OCI-LY7 (cell line): ENCODE measurements at regions not wholly inside any gene's neighbourhood (a gene's known extent, or its start where the extent isn't known, plus 50 kb on each side); places are given as distances from the start of the nearest gene placed in this dataset.

Experiments
- BruUV-seq: library from RNA; stranded (reverse); fragments of 400-500 nt; replicated peaks from 2 replicates; lab custom pipeline; 2021; lab: Mats Ljungman, UMichigan
- CTCF ChIA-PET: fragments of 300-600 bp; sonication (Branson Sonifier 250); formaldehyde crosslinking; loops from one replicate; lab custom pipeline; 2022; ENCODE audit warnings: antibody characterized with exemption; ENCODE audit not compliant: unreplicated experiment; lab: Charles Lee
- POLR2A ChIA-PET: fragments of 300-600 bp; sonication (Branson Sonifier 250); formaldehyde crosslinking; loops from one replicate; lab custom pipeline; 2022; ENCODE audit warnings: antibody characterized with exemption; lab: Charles Lee
- DNase-seq: peaks from one replicate; pipeline ENCODE4 v3.0.0-alpha.2; 2015; ENCODE audit warnings: low spot score
- H2AFZ ChIP-seq: fragments of 200-600 bp; sonication (generic), shearing (Covaris generic); 2 replicates; pipeline ENCODE4 v1.6.1; 2014; ENCODE audit warnings: mild to moderate bottlenecking, antibody characterized with exemption, low read length, moderate library complexity
- H3K27ac ChIP-seq: fragments of 200-600 bp; sonication (generic); 2 replicates; pipeline ENCODE4 v1.5.1; 2014; ENCODE audit warnings: mixed run types, low read depth, mild to moderate bottlenecking, moderate library complexity, low read length, inconsistent platforms; ENCODE audit not compliant: poor library complexity, severe bottlenecking
- H3K36me3 ChIP-seq: fragments of 200-600 bp; sonication (generic); 2 replicates; pipeline ENCODE4 v1.6.1; 2014; ENCODE audit warnings: mild to moderate bottlenecking, antibody characterized with exemption, low read length, moderate library complexity, mixed read lengths; ENCODE audit not compliant: insufficient read depth
- H3K4me1 ChIP-seq: fragments of 200-600 bp; sonication (generic); 2 replicates; pipeline ENCODE4 v1.5.1; 2014; ENCODE audit warnings: mild to moderate bottlenecking, low read length; ENCODE audit not compliant: insufficient read depth, poor library complexity, severe bottlenecking
- H3K4me2 ChIP-seq: fragments of 200-600 bp; sonication (generic); 2 replicates; pipeline ENCODE4 v1.6.1; 2014; ENCODE audit warnings: mild to moderate bottlenecking, low read length
- H3K4me3 ChIP-seq: fragments of 200-600 bp; sonication (generic); 2 replicates; pipeline ENCODE4 v1.5.1; 2014; ENCODE audit warnings: mild to moderate bottlenecking, low read depth, low read length; ENCODE audit not compliant: poor library complexity, severe bottlenecking
- H3K79me2 ChIP-seq: fragments of 200-600 bp; sonication (generic); 2 replicates; pipeline ENCODE4 v1.6.1; 2016; ENCODE audit warnings: low read depth, mild to moderate bottlenecking, low read length, moderate library complexity, mixed read lengths; ENCODE audit not compliant: insufficient read depth
- H3K9me2 ChIP-seq: fragments of 200-600 bp; sonication (generic); 2 replicates; pipeline ENCODE4 v1.6.1; 2016; ENCODE audit warnings: mild to moderate bottlenecking, low read length, mixed read lengths; ENCODE audit not compliant: insufficient read depth
- H3K9me3 ChIP-seq: fragments of 200-600 bp; sonication (generic); 2 replicates; pipeline ENCODE4 v1.6.1; 2014; ENCODE audit warnings: mild to moderate bottlenecking, mixed run types, low read length, mixed read lengths
- H4K20me1 ChIP-seq: fragments of 200-600 bp; sonication (generic); 2 replicates; pipeline ENCODE4 v1.6.1; 2014; ENCODE audit warnings: mild to moderate bottlenecking, antibody characterized with exemption, low read length, moderate library complexity, mixed read lengths; ENCODE audit not compliant: insufficient read depth
- EZH2phosphoT487 ChIP-seq: fragments of 200-600 bp; sonication (generic); IDR thresholded peaks from 2 replicates; pipeline ENCODE4 v1.6.1; 2018; ENCODE audit warnings: low read depth, borderline replicate concordance, mild to moderate bottlenecking, mixed run types, antibody characterized with exemption, low read length, moderate library complexity, mixed read lengths
- intact Hi-C: fragments of 100-400 bp; cut with micrococcal nuclease; formaldehyde crosslinking; loops from one replicate; pipeline ENCODE4 v1.10.0; 2022; ENCODE audit not compliant: unreplicated experiment
- TF ChIP-seq, protein P1 (sequence below): fragments of 200-600 bp; sonication (generic); conservative IDR thresholded peaks from 2 replicates; pipeline ENCODE4 v1.5.1; 2014; ENCODE audit warnings: mild to moderate bottlenecking, antibody characterized with exemption, low read length, moderate library complexity, mixed read lengths

DNA sequence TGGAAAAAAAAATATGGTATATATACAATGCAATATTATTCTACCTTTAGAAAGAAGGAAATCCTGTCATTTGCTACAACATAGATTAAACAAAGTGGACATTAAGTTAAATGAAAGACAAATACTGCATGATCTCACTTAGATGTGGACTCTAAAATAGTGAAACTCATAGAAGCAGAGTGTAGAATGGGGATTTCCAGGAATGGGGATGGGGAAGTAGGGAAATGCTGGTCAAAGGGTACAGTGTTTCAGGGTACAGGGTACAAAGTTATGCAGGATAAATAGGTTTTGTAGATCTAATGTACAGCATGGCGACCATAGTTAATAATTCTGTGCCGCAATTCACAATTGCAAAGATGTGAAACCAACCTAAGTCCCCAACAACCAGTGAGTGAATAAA is 385.5 kb downstream of the SFMBT2 start:
- no peak for TF ChIP-seq EZH2phosphoT487
- TF ChIP-seq, protein P1, sequence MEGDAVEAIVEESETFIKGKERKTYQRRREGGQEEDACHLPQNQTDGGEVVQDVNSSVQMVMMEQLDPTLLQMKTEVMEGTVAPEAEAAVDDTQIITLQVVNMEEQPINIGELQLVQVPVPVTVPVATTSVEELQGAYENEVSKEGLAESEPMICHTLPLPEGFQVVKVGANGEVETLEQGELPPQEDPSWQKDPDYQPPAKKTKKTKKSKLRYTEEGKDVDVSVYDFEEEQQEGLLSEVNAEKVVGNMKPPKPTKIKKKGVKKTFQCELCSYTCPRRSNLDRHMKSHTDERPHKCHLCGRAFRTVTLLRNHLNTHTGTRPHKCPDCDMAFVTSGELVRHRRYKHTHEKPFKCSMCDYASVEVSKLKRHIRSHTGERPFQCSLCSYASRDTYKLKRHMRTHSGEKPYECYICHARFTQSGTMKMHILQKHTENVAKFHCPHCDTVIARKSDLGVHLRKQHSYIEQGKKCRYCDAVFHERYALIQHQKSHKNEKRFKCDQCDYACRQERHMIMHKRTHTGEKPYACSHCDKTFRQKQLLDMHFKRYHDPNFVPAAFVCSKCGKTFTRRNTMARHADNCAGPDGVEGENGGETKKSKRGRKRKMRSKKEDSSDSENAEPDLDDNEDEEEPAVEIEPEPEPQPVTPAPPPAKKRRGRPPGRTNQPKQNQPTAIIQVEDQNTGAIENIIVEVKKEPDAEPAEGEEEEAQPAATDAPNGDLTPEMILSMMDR: no peak
- intact Hi-C loops: no loop called here
- Histone ChIP-seq H3K4me3 (no peak overlapping the region), H3K36me3 (no peaks in the 10 kb centered on the region), H3K9me3 (no peaks in the 10 kb centered on the region), H4K20me1 (no peaks in the 10 kb centered on the region), H2AFZ (no peak overlapping the region), H3K4me1 (no peaks in the 10 kb centered on the region), H3K9me2 (no peaks in the 10 kb centered on the region), H3K79me2 (no peaks in the 10 kb centered on the region), H3K4me2 (no peak overlapping the region), H3K27ac (no peak overlapping the region)
- DNase-seq: no peak
- BruUV-seq: no TSS peak
- CTCF ChIA-PET: no interaction called here
- POLR2A ChIA-PET: no interaction called here

- H3K4me3 ChIP-seq: no peak overlapping the region
- H3K27ac ChIP-seq: no peak overlapping the region
- BruUV-seq: no TSS peak
- no peak for DNase-seq
- H2AFZ ChIP-seq: no peak overlapping the region
- intact Hi-C loops: no loop called here
- no peak overlapping the region for H3K4me2 ChIP-seq
- no peak for TF ChIP-seq EZH2phosphoT487
- TF ChIP-seq, protein P1: no peak
- ChIA-PET POLR2A (no interaction called here), CTCF (no interaction called here)
- no peaks in the 10 kb centered on the region for H3K9me3 ChIP-seq
- H3K4me1 ChIP-seq: no peaks in the 10 kb centered on the region
- no peaks in the 10 kb centered on the region for H3K36me3 ChIP-seq
- H3K9me2 ChIP-seq: no peaks in the 10 kb centered on the region
- no peaks in the 10 kb centered on the region for H4K20me1 ChIP-seq
- no peaks in the 10 kb centered on the region for H3K79me2 ChIP-seq
Observed at GRCh38 chr10:7015457-7015856, 395.4 kb downstream of the SFMBT2 start.

GRCh38 chr10:7014721-7015120 is 396.1 kb downstream of the SFMBT2 start:
- H3K9me3 ChIP-seq: no peaks in the 10 kb centered on the region
- intact Hi-C loops: no loop called here
- POLR2A ChIA-PET: no interaction called here
- H3K27ac ChIP-seq: no peak overlapping the region
- H2AFZ ChIP-seq: no peak overlapping the region
- CTCF ChIA-PET: no interaction called here
- no peaks in the 10 kb centered on the region for H3K4me1 ChIP-seq
- H3K79me2 ChIP-seq: no peaks in the 10 kb centered on the region
- no peaks in the 10 kb centered on the region for H3K36me3 ChIP-seq
- no peak overlapping the region for H3K4me2 ChIP-seq
- no peaks in the 10 kb centered on the region for H4K20me1 ChIP-seq
- BruUV-seq: no TSS peak
- H3K9me2 ChIP-seq: no peaks in the 10 kb centered on the region
- no peak for DNase-seq
- H3K4me3 ChIP-seq: no peak overlapping the region
- TF ChIP-seq, protein P1: no peak
- TF ChIP-seq EZH2phosphoT487: no peak
